Panc1 (cell line): ENCODE measurements at regions not wholly inside any gene's neighbourhood (a gene's known extent, or its start where the extent isn't known, plus 50 kb on each side); places are given as distances from the start of the nearest gene placed in this dataset.

Source experiments
- CTCF ChIP-seq: fragments of 450-650 bp; IDR thresholded peaks from 2 replicates; pipeline ENCODE4 v1.5.1; 2017; ENCODE audit warnings: mild to moderate bottlenecking
- POLR2AphosphoS5 ChIP-seq: IDR thresholded peaks from 2 replicates; pipeline ENCODE4 v1.6.1; 2012; ENCODE audit warnings: mild to moderate bottlenecking, low read depth, low read length, moderate library complexity
- SIN3A ChIP-seq: IDR thresholded peaks from 2 replicates; pipeline ENCODE4 v1.6.1; 2012; ENCODE audit warnings: low read depth, mild to moderate bottlenecking, low read length, moderate library complexity, borderline replicate concordance; ENCODE audit not compliant: insufficient read depth

GRCh38 chr10:117720931-117721835 is 178.6 kb downstream of the EMX2 start:
- TF ChIP-seq CTCF: no peak
- TF ChIP-seq POLR2AphosphoS5: no peak
- TF ChIP-seq SIN3A: no peak
